ENCODE measurements at regions not wholly inside any gene's neighbourhood (a gene's known extent, or its start where the extent isn't known, plus 50 kb on each side); places are given as distances from the start of the nearest gene placed in this dataset.

DNA sequence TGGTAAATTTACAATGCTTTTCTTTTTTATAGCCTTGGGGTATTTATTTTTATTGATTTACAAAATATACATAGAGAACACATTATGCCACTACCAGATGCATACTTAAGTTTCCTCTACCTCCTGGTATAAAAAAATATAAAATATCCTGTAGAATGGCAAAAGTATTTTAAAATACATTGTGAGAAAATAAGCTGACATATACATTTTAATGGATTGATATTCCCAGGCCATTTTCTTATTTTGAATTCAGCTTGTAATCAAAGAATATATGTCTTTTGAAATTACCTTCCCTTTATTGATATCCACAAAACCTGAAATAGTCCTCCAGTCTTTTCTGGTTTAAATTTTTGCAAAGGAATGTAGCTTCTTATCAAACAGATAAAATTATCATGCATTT, 923.9 kb downstream of the CDH18 start:
- TF ChIP-seq POLR2A (IDR thresholded peaks at IDR 0.05) (no peak), POLR2AphosphoS5 (IDR thresholded peaks at IDR 0.05) (no peak), EP300 (IDR thresholded peaks at IDR 0.05) (no peak)
- TF ChIP-seq, protein P1, sequence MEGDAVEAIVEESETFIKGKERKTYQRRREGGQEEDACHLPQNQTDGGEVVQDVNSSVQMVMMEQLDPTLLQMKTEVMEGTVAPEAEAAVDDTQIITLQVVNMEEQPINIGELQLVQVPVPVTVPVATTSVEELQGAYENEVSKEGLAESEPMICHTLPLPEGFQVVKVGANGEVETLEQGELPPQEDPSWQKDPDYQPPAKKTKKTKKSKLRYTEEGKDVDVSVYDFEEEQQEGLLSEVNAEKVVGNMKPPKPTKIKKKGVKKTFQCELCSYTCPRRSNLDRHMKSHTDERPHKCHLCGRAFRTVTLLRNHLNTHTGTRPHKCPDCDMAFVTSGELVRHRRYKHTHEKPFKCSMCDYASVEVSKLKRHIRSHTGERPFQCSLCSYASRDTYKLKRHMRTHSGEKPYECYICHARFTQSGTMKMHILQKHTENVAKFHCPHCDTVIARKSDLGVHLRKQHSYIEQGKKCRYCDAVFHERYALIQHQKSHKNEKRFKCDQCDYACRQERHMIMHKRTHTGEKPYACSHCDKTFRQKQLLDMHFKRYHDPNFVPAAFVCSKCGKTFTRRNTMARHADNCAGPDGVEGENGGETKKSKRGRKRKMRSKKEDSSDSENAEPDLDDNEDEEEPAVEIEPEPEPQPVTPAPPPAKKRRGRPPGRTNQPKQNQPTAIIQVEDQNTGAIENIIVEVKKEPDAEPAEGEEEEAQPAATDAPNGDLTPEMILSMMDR (IDR thresholded peaks at IDR 0.05): no peak
